HG02870 (cell line): ENCODE measurements at regions not wholly inside any gene's neighbourhood (a gene's known extent, or its start where the extent isn't known, plus 50 kb on each side); places are given as distances from the start of the nearest gene placed in this dataset.
"Not testable (repeated sequence)": the region's sequence is repeated elsewhere in the genome, so short reads cannot be mapped to it uniquely, and the experiment has no call there.

Source experiments
- ATAC-seq: cut with Tn5 transposase; IDR thresholded peaks from one replicate; pipeline ENCODE4 v1.9.1; 2021; ENCODE audit warnings: mild to moderate bottlenecking, moderate library complexity; ENCODE audit not compliant: unreplicated experiment

- ATAC-seq: no peak
Measured at GRCh38 chr15:19944261-19944888, 597.2 kb downstream of the GOLGA6L6 start.

- no peak for ATAC-seq
Measured at GRCh38 chr15:19943515-19943914, 598.1 kb downstream of the GOLGA6L6 start.

- not testable (repeated sequence) for ATAC-seq
Measured at GRCh38 chr15:19903281-19903680, 638.3 kb downstream of the GOLGA6L6 start.

GRCh38 chr15:19902388-19902787, 639.2 kb downstream of the GOLGA6L6 start:
- not testable (repeated sequence) for ATAC-seq

- ATAC-seq: not testable (repeated sequence)
Measured at GRCh38 chr15:19901414-19901813, 640.2 kb downstream of the GOLGA6L6 start.

GRCh38 chr15:19899021-19899824, 642.4 kb downstream of the GOLGA6L6 start:
- ATAC-seq: no peak

GRCh38 chr15:19888811-19889210, 652.8 kb downstream of the GOLGA6L6 start:
- ATAC-seq: not testable (repeated sequence)

GRCh38 chr15:19844061-19844460, 697.5 kb downstream of the GOLGA6L6 start:
- not testable (repeated sequence) for ATAC-seq
